ENCODE measurements at regions not wholly inside any gene's neighbourhood (a gene's known extent, or its start where the extent isn't known, plus 50 kb on each side); places are given as distances from the start of the nearest gene placed in this dataset.
"Not testable (repeated sequence)": the region's sequence is repeated elsewhere in the genome, so short reads cannot be mapped to it uniquely, and the experiment has no call there.

DNA sequence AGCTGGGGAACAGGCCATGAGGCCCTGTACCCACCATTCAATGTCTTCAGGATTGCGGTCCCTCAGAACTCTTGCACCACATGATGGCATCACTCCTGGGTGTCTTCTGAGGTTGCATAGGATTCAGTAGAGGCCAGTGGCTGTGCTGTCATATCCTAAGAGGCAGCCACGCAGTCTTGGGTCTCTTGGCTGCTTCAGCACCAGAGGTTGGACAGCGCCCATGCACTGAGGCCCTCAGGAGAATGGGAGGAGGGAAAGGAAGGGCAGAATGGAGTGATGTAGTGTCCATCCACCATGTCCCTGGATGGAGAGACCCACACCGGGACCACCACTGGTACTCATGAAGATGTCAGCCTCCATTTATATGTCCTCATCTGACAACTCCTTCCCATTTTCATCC lies 439.9 kb downstream of the TUBA3C start:
- ATAC-seq; H3K27me3 ChIP-seq (ENCODE audit: insufficient read depth in 3 of 3, low read length in 2 of 3); H3K36me3 ChIP-seq (ENCODE audit: insufficient read depth in 1 of 2, low read depth in 1 of 2); H3K27ac ChIP-seq; H3K4me3 ChIP-seq; H3K9me3 ChIP-seq; H3K4me1 ChIP-seq; DNase-seq; intact Hi-C loops (cut with DNase I): not testable (repeated sequence)
- WGBS, 3 donors: 65 to 76% (median 69%) methylated on average over 3 to 4 of the region's 4 CpGs

DNA sequence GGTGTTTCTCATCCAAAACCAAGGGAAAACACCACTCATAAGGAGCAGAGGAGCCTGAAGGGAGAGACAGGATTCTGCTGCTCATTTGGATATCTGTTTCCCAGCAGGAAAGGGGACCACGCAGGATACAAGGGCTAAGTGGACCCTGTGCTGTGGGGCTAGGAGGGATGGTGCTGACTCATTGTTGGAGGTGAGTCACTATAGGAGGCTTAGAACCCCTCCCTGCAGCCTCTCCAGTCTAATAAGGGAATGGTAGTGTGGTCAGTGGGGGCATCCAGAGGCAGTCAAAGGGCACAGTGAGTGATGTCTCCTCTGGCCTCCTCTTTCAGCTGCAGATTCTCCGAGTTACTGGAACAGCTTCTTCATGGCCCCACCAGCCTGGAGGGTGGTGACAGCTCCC lies 442.3 kb downstream of the TUBA3C start:
- intact Hi-C loops (cut with DNase I): no loop called here
- Histone ChIP-seq H3K27ac (no peak overlapping the region), H3K4me1 (no peaks in the 10 kb centered on the region), H3K4me3 (no peak overlapping the region), H3K27me3 (ENCODE audit: insufficient read depth in 3 of 3, low read length in 2 of 3) (no peaks in the 10 kb centered on the region), H3K9me3 (no peaks in the 10 kb centered on the region), H3K36me3 (ENCODE audit: insufficient read depth in 1 of 2, low read depth in 1 of 2) (no peaks in the 10 kb centered on the region)
- WGBS, 3 donors: 71 to 85% (median 84%) methylated on average over 2 of the region's 2 CpGs
- ATAC-seq: no peak
- TF ChIP-seq, protein P1, sequence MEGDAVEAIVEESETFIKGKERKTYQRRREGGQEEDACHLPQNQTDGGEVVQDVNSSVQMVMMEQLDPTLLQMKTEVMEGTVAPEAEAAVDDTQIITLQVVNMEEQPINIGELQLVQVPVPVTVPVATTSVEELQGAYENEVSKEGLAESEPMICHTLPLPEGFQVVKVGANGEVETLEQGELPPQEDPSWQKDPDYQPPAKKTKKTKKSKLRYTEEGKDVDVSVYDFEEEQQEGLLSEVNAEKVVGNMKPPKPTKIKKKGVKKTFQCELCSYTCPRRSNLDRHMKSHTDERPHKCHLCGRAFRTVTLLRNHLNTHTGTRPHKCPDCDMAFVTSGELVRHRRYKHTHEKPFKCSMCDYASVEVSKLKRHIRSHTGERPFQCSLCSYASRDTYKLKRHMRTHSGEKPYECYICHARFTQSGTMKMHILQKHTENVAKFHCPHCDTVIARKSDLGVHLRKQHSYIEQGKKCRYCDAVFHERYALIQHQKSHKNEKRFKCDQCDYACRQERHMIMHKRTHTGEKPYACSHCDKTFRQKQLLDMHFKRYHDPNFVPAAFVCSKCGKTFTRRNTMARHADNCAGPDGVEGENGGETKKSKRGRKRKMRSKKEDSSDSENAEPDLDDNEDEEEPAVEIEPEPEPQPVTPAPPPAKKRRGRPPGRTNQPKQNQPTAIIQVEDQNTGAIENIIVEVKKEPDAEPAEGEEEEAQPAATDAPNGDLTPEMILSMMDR (IDR thresholded peaks at IDR 0.05): no peak
- no peak for DNase-seq

DNA sequence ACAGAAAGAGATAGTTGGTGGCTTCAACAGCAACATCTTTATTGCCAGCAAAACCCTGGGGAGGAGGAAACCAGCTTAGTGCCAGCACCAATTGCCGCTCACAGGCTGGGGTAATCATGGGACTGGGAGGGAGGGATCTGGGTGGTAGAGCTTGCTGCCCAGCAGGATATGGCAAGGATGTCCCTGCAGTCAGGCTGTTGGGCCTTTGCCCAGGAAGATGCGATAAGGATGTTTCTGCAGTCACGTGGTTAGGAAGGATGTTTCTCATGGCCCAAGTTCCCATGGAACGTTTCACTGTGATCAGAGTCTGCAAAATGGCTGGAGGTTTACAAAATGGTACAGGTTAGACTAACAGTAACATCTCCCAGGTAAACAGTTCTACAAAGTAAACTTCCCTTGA lies 443.5 kb downstream of the TUBA3C start:
- intact Hi-C loops (cut with DNase I); H3K4me3 ChIP-seq; H3K4me1 ChIP-seq; H3K36me3 ChIP-seq (ENCODE audit: insufficient read depth in 1 of 2, low read depth in 1 of 2); DNase-seq; ATAC-seq; H3K9me3 ChIP-seq; H3K27me3 ChIP-seq (ENCODE audit: insufficient read depth in 3 of 3, low read length in 2 of 3); H3K27ac ChIP-seq: not testable (repeated sequence)
- WGBS, 3 donors: 54 to 62% (median 61%) methylated on average over 4 of the region's 4 CpGs

DNA sequence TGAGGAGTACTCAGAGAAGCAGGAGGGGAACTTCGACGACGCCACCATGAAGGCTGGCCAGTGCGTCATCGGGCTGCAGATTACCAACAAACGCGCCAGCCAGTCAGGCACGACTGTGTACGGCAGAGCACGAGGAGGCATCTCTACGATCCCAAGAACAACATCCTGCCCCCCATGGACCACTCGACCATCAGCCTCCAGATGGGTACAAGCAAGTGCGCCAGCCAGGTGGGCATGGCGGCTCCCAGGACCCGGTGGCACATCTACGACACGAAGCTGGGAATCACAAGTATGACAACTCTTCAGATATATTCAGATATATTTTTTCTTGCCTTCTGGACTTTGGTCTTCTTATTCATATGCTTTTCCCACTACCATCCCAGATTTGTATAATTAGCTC lies 454.5 kb downstream of the TUBA3C start:
- H3K27ac ChIP-seq; H3K4me3 ChIP-seq; ATAC-seq; H3K4me1 ChIP-seq; intact Hi-C loops (cut with DNase I); H3K9me3 ChIP-seq; DNase-seq; H3K36me3 ChIP-seq (ENCODE audit: insufficient read depth in 1 of 2, low read depth in 1 of 2); H3K27me3 ChIP-seq (ENCODE audit: insufficient read depth in 3 of 3, low read length in 2 of 3): not testable (repeated sequence)
- WGBS, 3 donors: 90 to 91% (median 90%) methylated on average over 17 of the region's 17 CpGs

DNA sequence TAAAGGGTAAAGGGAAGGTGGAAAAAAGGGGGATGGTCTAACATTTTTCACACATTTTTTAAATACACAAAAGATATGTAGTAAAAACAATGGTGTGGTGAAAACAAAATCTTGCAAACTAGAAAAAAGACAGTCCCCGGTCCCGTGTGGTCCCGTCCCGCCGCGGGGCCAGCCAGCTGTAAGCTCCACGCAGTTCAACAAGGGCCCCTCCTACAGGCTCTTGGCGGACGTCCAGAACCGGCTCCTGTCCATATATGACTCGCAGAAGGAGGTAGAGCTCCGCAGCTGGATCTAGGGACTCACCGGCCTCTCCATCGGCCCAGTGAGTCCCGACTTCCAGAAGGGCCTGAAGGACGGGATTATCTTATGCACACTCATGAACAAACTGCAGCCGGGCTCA lies 455.1 kb downstream of the TUBA3C start:
- intact Hi-C loops (cut with DNase I); H3K36me3 ChIP-seq (ENCODE audit: insufficient read depth in 1 of 2, low read depth in 1 of 2); ATAC-seq; H3K27ac ChIP-seq; H3K4me1 ChIP-seq; H3K9me3 ChIP-seq; DNase-seq; H3K27me3 ChIP-seq (ENCODE audit: insufficient read depth in 3 of 3, low read length in 2 of 3); H3K4me3 ChIP-seq: not testable (repeated sequence)
- 86 to 90% (median 89%) methylated on average over 17 of the region's 17 CpGs for WGBS, 3 donors

DNA sequence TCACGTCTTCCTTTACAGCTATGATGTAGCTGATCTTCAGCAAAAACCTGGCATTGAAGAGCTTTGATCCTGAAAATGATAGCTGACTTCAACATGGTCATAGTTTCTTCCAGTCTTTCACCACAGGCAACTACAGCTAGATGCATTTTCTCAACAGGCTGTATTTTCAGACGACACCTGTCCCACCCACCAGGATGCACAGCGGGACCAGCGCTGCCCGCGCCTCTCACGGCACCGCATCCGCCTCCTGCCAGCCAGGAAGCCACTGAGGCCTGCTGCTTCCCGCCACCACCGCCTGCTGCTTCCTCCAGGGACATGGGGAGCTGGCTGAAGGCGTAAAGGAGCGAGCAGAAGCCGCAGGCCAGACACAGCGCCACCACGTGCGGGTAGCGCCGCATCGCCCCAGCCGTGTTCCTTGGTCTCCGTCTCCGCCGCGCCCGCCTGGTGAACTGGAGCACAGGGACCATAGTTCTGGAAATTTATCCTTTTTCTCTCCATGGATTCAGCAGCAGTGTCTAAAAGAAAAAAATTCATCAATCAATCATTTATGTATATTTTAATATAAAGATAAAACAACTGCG lies 456.3 kb downstream of the TUBA3C start:
- H3K9me3 ChIP-seq; H3K4me1 ChIP-seq; H3K27ac ChIP-seq; H3K36me3 ChIP-seq (ENCODE audit: insufficient read depth in 1 of 2, low read depth in 1 of 2); ATAC-seq; intact Hi-C loops (cut with DNase I); H3K27me3 ChIP-seq (ENCODE audit: insufficient read depth in 3 of 3, low read length in 2 of 3); H3K4me3 ChIP-seq; DNase-seq: not testable (repeated sequence)
- 53 to 59% (median 58%) methylated on average over 4 to 10 of the region's 27 CpGs for WGBS, 3 donors

DNA sequence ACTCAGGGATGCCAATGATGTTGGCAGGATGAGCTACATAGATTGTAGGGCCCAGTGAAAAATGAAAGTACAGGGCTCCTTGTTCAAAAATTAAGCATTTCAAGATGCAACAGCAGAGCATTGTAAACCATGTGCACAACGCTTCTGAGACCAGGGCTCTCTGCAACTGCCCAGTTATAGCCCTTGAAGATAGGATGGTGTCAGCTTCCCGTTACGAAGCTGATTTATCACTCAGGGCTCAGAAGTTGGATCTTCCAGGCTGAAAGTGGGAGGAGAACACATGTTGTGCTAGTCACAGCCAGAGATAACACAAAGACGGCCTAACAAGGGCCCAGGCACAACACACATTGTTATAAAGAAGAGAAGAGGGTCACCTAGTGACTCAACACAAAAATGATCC lies 466.7 kb downstream of the TUBA3C start:
- Histone ChIP-seq H3K4me3 (no peak overlapping the region), H3K36me3 (ENCODE audit: insufficient read depth in 1 of 2, low read depth in 1 of 2) (no peaks in the 10 kb centered on the region), H3K9me3 (no peaks in the 10 kb centered on the region), H3K27me3 (ENCODE audit: insufficient read depth in 3 of 3, low read length in 2 of 3) (no peaks in the 10 kb centered on the region), H3K4me1 (no peaks in the 10 kb centered on the region), H3K27ac (no peak overlapping the region)
- WGBS, 3 donors: 31 to 63% (median 47%) methylated on average over 4 of the region's 4 CpGs
- ATAC-seq: no peak
- TF ChIP-seq, protein P1 (IDR thresholded peaks at IDR 0.05): no peak
- no peak for DNase-seq
- intact Hi-C loops (cut with DNase I): no loop called here

DNA sequence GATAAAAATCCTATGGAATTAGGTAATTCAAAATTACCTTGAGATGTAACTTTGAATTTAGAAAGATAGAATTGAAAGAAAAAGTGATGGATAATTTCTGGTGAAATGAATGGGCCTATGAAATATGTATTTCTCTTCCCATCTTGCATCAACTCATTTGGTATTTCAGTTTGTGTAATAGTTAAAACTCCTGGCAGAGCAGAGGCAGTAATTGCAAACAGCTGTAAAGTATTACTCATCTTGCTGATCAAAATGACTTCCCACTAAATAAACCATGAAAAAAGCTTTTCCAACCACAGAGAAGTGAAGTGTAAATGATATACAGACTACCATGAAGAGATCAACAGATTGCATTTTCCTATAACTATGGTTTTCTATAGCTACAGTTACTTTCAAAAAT lies 471.0 kb downstream of the TUBA3C start:
- H3K27ac ChIP-seq; H3K9me3 ChIP-seq; ATAC-seq; intact Hi-C loops (cut with DNase I); DNase-seq; H3K36me3 ChIP-seq (ENCODE audit: insufficient read depth in 1 of 2, low read depth in 1 of 2); H3K4me1 ChIP-seq; H3K4me3 ChIP-seq; H3K27me3 ChIP-seq (ENCODE audit: insufficient read depth in 3 of 3, low read length in 2 of 3): not testable (repeated sequence)

DNA sequence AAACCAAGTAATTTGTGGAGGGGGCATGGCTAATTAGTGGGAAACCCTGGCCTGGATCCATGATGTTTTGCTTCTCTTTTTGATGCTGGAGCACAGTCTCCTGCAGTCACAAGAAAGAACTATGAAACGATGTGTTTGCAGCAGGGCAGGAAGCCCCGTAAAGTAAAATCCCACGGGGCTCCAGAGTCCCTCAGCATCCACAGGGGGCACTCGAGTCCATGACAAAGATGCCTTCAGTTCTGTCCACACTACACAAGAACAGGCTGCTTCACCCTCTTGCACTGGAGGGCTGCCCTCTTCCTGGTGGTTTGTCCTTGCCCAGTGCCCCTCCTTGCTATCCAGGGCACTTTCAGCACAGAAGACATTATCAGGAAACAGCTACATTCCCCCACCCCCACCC lies 475.1 kb downstream of the TUBA3C start:
- H3K36me3 ChIP-seq (ENCODE audit: insufficient read depth in 1 of 2, low read depth in 1 of 2); H3K9me3 ChIP-seq; intact Hi-C loops (cut with DNase I); H3K27ac ChIP-seq; H3K4me1 ChIP-seq; ATAC-seq; H3K4me3 ChIP-seq; DNase-seq; H3K27me3 ChIP-seq (ENCODE audit: insufficient read depth in 3 of 3, low read length in 2 of 3): not testable (repeated sequence)
- 33 to 54% (median 50%) methylated on average over 4 of the region's 4 CpGs for WGBS, 3 donors

DNA sequence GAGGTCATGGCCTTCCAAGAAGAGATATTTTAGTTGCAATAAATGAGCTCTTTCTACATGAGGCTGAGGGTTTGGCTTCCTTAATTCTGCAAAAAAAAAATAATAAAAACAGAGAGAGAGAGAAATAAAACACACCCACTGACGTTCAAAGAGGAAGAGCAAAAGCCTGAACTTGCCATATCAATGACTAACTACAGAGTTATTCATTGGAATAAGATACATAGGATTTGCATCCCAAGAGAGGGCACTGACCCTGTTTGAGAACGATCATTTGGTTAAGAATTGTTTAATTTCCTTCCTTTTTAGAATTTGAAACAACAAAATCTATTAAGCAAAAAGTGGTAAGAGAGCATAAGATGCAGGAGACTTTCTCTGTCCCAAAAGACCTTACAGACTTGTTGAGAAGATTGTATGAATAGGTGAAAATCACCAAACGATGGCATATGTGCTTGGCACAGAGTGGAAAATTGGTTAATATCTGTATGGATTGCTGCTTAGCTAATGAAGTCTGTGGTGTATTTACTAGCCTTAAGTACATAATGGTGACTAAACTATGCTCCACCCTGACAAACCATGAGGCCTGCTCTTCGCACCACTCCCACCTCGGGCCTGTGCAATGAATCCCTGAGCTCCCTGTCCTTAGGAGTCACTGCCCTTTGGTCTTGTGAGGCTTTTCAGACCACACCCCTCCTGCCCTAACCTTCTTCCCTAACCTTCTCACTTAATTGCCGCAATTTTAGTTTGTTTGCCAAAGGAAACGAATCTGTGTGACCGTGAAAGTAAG lies 479.0 kb downstream of the TUBA3C start:
- H3K27me3 ChIP-seq (ENCODE audit: insufficient read depth in 3 of 3, low read length in 2 of 3); H3K9me3 ChIP-seq; intact Hi-C loops (cut with DNase I); H3K27ac ChIP-seq; ATAC-seq; H3K36me3 ChIP-seq (ENCODE audit: insufficient read depth in 1 of 2, low read depth in 1 of 2); H3K4me3 ChIP-seq; H3K4me1 ChIP-seq; DNase-seq: not testable (repeated sequence)
- 63 to 65% (median 65%) methylated on average over 8 of the region's 8 CpGs for whole genome bisulfite sequencing, 3 donors
